Endothelial cell (in vitro differentiated cells): ENCODE measurements at regions not wholly inside any gene's neighbourhood (a gene's known extent, or its start where the extent isn't known, plus 50 kb on each side); places are given as distances from the start of the nearest gene placed in this dataset.

Experiments
- DNase-seq: peaks from one replicate; pipeline ENCODE4 v3.0.0; 2021; ENCODE audit warnings: low spot score
- H3K27ac Mint-ChIP-seq: one replicate; pipeline ENCODE4 v1.8.0; 2021; ENCODE audit warnings: mixed read lengths, inconsistent platforms; ENCODE audit not compliant: unreplicated experiment
- H3K27me3 Mint-ChIP-seq: one replicate; pipeline ENCODE4 v1.8.0; 2021; ENCODE audit warnings: mild to moderate bottlenecking, moderate library complexity, mixed read lengths, inconsistent platforms; ENCODE audit not compliant: unreplicated experiment
- H3K36me3 Mint-ChIP-seq: one replicate; pipeline ENCODE4 v1.8.0; 2021; ENCODE audit warnings: mild to moderate bottlenecking, low read depth, mixed read lengths, inconsistent platforms; ENCODE audit not compliant: unreplicated experiment
- H3K4me1 Mint-ChIP-seq: one replicate; pipeline ENCODE4 v1.8.0; 2021; ENCODE audit warnings: mild to moderate bottlenecking, mixed read lengths, inconsistent platforms; ENCODE audit not compliant: unreplicated experiment
- H3K4me3 Mint-ChIP-seq: one replicate; pipeline ENCODE4 v1.8.0; 2021; ENCODE audit warnings: mild to moderate bottlenecking, mixed read lengths, inconsistent platforms; ENCODE audit not compliant: unreplicated experiment
- H3K9me3 Mint-ChIP-seq: one replicate; pipeline ENCODE4 v1.8.0; 2021; ENCODE audit warnings: mixed read lengths, inconsistent platforms; ENCODE audit not compliant: unreplicated experiment
- TF ChIP-seq, protein P1 (sequence below): fragments of 200-600 bp; sonication (generic); IDR thresholded peaks from one replicate; pipeline ENCODE4 v1.5.0; 2021; ENCODE audit warnings: antibody characterized with exemption; ENCODE audit not compliant: unreplicated experiment

DNA sequence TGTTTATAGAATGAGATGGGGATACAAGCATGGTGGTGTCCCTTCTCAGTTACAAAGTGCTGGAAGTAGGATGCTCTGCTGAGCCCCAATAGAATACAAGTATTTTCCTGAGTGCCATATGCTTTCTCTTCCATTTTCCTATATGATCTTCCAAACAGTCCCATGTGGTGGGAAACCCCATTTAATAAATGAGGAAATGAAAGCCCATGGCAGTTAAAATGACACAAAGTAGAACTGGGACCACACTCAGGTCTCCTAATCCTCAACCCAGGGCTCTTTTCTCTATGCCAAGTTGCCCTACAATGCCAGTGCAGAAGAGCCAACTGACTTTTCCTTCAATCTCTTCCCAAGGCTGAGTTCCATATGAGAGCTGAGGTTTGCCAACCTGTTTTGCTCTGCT is 198.0 kb upstream of the FOXN2 start:
- DNase-seq: no peak
- TF ChIP-seq, protein P1, sequence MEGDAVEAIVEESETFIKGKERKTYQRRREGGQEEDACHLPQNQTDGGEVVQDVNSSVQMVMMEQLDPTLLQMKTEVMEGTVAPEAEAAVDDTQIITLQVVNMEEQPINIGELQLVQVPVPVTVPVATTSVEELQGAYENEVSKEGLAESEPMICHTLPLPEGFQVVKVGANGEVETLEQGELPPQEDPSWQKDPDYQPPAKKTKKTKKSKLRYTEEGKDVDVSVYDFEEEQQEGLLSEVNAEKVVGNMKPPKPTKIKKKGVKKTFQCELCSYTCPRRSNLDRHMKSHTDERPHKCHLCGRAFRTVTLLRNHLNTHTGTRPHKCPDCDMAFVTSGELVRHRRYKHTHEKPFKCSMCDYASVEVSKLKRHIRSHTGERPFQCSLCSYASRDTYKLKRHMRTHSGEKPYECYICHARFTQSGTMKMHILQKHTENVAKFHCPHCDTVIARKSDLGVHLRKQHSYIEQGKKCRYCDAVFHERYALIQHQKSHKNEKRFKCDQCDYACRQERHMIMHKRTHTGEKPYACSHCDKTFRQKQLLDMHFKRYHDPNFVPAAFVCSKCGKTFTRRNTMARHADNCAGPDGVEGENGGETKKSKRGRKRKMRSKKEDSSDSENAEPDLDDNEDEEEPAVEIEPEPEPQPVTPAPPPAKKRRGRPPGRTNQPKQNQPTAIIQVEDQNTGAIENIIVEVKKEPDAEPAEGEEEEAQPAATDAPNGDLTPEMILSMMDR: no peak
- no peaks in the 10 kb centered on the region for H3K36me3 Mint-ChIP-seq
- H3K27me3 Mint-ChIP-seq: peaks cover 3% of the 10 kb centered on the region
- no peak overlapping the region for H3K27ac Mint-ChIP-seq
- no peaks in the 10 kb centered on the region for H3K4me1 Mint-ChIP-seq
- H3K4me3 Mint-ChIP-seq: no peak overlapping the region
- H3K9me3 Mint-ChIP-seq: no peaks in the 10 kb centered on the region

DNA sequence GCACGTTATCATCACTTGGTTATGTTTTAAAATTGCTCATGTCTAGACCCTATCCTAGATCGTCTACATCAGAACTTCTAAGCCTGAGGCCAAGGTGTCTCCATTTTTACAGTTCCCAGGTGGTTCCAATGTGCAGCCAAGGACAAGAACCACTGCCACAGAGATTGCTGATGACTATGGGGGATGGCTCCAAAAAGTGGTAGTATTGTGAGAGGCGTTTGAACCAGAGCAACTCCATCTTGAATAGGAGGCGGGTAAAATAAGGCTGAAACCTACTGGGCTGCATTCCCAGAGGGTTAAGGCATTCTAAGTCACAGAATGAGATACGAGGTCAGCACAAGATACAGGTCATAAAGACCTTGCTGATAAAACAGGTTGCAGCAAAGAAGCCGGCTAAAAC is 195.6 kb upstream of the FOXN2 start:
- H3K27me3 Mint-ChIP-seq: no peaks in the 10 kb centered on the region
- TF ChIP-seq, protein P1: no peak

DNA sequence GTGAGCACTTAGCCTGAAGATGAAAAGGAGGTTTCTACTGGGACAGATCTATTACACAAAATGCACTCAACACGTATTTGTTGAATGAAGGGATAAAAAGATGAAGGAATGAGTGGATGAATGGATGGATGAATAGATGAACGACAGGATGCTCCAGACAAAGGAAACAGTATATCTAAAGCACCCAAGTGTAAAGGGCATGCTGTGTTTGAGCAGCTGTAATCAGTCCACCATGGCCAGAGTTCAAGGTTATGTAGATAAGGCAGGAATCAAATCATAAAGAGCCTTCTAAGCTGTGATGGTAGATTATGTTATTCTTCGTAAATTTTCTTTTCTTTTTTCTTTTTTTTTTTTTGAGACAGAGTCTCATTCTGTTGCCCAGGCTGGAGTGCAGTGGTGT is 194.4 kb upstream of the FOXN2 start:
- H3K4me3 Mint-ChIP-seq: no peak overlapping the region
- no peaks in the 10 kb centered on the region for H3K9me3 Mint-ChIP-seq
- no peak overlapping the region for H3K27ac Mint-ChIP-seq
- no peaks in the 10 kb centered on the region for H3K4me1 Mint-ChIP-seq
- TF ChIP-seq, protein P1: no peak
- H3K27me3 Mint-ChIP-seq: no peaks in the 10 kb centered on the region
- H3K36me3 Mint-ChIP-seq: no peaks in the 10 kb centered on the region
- no peak for DNase-seq

More for the DNA sequence above, 195.6 kb upstream of the FOXN2 start:
- no peak overlapping the region for H3K4me3 Mint-ChIP-seq
- H3K9me3 Mint-ChIP-seq: no peaks in the 10 kb centered on the region
- H3K4me1 Mint-ChIP-seq: no peaks in the 10 kb centered on the region
- H3K27ac Mint-ChIP-seq: no peak overlapping the region
- H3K36me3 Mint-ChIP-seq: no peaks in the 10 kb centered on the region
- DNase-seq: no peak

DNA sequence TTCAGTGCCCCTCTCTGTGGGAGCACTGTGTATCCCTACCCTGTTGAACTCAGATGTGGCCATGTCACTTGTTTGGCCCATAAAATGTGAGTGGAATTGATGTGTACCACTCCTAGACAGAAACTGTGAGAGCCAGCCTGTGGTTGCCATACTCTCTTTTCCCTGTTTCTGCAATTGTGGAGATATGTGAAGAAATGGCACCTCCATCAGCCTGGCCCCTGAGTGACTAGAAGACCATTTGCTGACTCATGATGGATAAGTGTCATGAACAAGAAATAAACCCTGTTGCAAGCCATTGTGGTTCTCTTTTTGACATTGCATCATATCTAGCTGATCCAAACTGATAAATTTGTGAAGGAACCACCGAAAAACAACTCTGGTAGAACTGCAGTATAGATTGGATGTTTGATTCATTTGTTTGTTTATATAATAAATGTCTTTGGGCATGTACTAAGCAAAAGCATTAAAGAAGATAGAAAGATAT is 193.7 kb upstream of the FOXN2 start:
- TF ChIP-seq, protein P1: no peak
- Mint-ChIP-seq H3K27me3 (no peaks in the 10 kb centered on the region), H3K36me3 (no peaks in the 10 kb centered on the region), H3K9me3 (no peaks in the 10 kb centered on the region), H3K27ac (no peak overlapping the region), H3K4me3 (no peak overlapping the region), H3K4me1 (no peaks in the 10 kb centered on the region)
- DNase-seq: no peak

DNA sequence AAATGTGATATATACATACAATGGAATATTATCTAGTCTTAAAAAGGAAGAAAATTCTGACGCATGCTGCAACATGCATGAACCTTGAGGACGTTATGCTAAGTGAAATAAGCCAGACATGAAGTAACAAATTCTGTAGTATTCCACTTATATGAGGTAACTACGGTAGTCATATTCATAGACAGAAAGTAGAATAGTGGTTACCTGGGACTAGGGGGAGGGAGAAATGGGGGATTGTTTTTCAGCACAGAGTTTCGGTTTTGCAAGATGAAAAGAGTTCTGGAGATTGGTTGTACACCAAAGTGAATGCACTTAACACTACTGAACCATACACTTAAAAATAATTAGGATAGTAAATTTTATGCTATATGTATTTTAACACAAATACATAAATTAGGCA is 192.3 kb upstream of the FOXN2 start:
- Mint-ChIP-seq H3K36me3 (no peaks in the 10 kb centered on the region), H3K27ac (no peak overlapping the region), H3K4me1 (no peaks in the 10 kb centered on the region), H3K9me3 (no peaks in the 10 kb centered on the region), H3K4me3 (no peak overlapping the region), H3K27me3 (no peaks in the 10 kb centered on the region)
- DNase-seq: no peak
- TF ChIP-seq, protein P1: no peak
